AG10803 (cell line): ENCODE measurements at regions not wholly inside any gene's neighbourhood (a gene's known extent, or its start where the extent isn't known, plus 50 kb on each side); places are given as distances from the start of the nearest gene placed in this dataset.

Experiments
- DNase-seq: peaks from one replicate; pipeline ENCODE4 v3.0.0; 2010; ENCODE audit warnings: low read depth
- H3K4me3 ChIP-seq: 2 replicates; pipeline ENCODE4 v1.5.1; 2011; ENCODE audit warnings: mild to moderate bottlenecking, low read length, control low read depth
- CTCF ChIP-seq: conservative IDR thresholded peaks from 2 replicates; pipeline ENCODE4 v1.5.1; 2011; ENCODE audit warnings: mild to moderate bottlenecking, low read length, control low read depth, inconsistent platforms

GRCh38 chr5:165602529-165602928, 2097.1 kb downstream of the MAT2B start:
- no peak for DNase-seq
- TF ChIP-seq CTCF = no peak
- no peak overlapping the region for H3K4me3 ChIP-seq

- DNase-seq = no peak
- H3K4me3 ChIP-seq = no peak overlapping the region
- TF ChIP-seq CTCF = no peak
Observed at GRCh38 chr5:165607026-165607425, 2101.6 kb downstream of the MAT2B start.

GRCh38 chr5:165609871-165610270, 2104.5 kb downstream of the MAT2B start:
- H3K4me3 ChIP-seq = no peak overlapping the region
- no peak for DNase-seq
- no peak for TF ChIP-seq CTCF

GRCh38 chr5:165616490-165617405, 2111.3 kb downstream of the MAT2B start:
- no peak for DNase-seq
- TF ChIP-seq CTCF = no peak
- H3K4me3 ChIP-seq = no peak overlapping the region

GRCh38 chr5:165617491-165617890, 2112.1 kb downstream of the MAT2B start:
- no peak overlapping the region for H3K4me3 ChIP-seq
- DNase-seq = no peak
- no peak for TF ChIP-seq CTCF

GRCh38 chr5:165620394-165620793, 2115.0 kb downstream of the MAT2B start:
- TF ChIP-seq CTCF = no peak
- no peak for DNase-seq
- H3K4me3 ChIP-seq = no peak overlapping the region

GRCh38 chr5:165622864-165623536, 2117.6 kb downstream of the MAT2B start:
- no peak for TF ChIP-seq CTCF
- H3K4me3 ChIP-seq = no peak overlapping the region
- no peak for DNase-seq
